HepG2 (cell line): ENCODE measurements at regions not wholly inside any gene's neighbourhood (a gene's known extent, or its start where the extent isn't known, plus 50 kb on each side); places are given as distances from the start of the nearest gene placed in this dataset.
A peak's percentile ranks its signal among the peaks of the same experiment; 100 is the strongest.

ENCODE experiments used
- ATAC-seq: fragments of 200-7000 bp; cut with Tn5 transposase; 3 replicates; pipeline ENCODE4 v1.9.1; 2020; ENCODE audit warnings: mild to moderate bottlenecking, moderate library complexity
- BruUV-seq: library from RNA; stranded (reverse); fragments of 400-500 nt; replicated peaks from 2 replicates; lab custom pipeline; 2021; lab: Mats Ljungman, UMichigan
- CTCF ChIA-PET: fragments of 300-600 bp; formaldehyde crosslinking; extraction: SDS; loops from one replicate; lab custom pipeline; 2021; ENCODE audit warnings: low total read pairs, inconsistent platforms, low intra/inter-chr PET ratio; lab: Yijun Ruan, JAX
- POLR2A ChIA-PET: fragments of 350-600 bp; sonication (Branson Sonifier 250); formaldehyde crosslinking; loops from one replicate; lab custom pipeline; 2020; ENCODE audit warnings: antibody characterized with exemption, inconsistent platforms; lab: Yijun Ruan, JAX
- DNase-seq: peaks from one replicate; pipeline ENCODE4 v3.0.0-alpha.2; 2015; ENCODE audit warnings: low spot score
- FAIRE-seq: peaks from 3 replicates; lab custom pipeline; 2011; peaks lifted over from hg19 to GRCh38; lab: Jason Lieb, UNC
- H2AFZ ChIP-seq: one replicate; pipeline ENCODE4 v1.6.1; 2011; ENCODE audit warnings: low read length, inconsistent platforms
- H3K27ac ChIP-seq: fragments of 300-600 bp; 3 replicates; pipeline ENCODE4 v1.8.0; 2011; ENCODE audit warnings: mixed run types, mild to moderate bottlenecking, mixed read lengths, low read length, inconsistent platforms; ENCODE audit not compliant: insufficient read depth; ENCODE audit errors: extremely low read length
- H3K27me3 ChIP-seq, 2 experiments: fragments of 200-600 bp in 1 of 2; 2 replicates in 1 of 2; 3 replicates in 1 of 2; pipeline versions ENCODE4 v1.6.0 to v1.8.0; 2011; ENCODE audit warnings: low read length in 2 of 2, mild to moderate bottlenecking in 2 of 2, moderate library complexity in 2 of 2, inconsistent platforms in 1 of 2; ENCODE audit not compliant: insufficient read depth in 2 of 2, control insufficient read depth in 1 of 2
- H3K36me3 ChIP-seq, 2 experiments: fragments of 200-600 bp in 1 of 2; replicated peaks in 1 of 2; 2 replicates in 1 of 2; 3 replicates in 1 of 2; pipeline versions ENCODE4 v1.5.1 to v1.8.0; 2011; ENCODE audit warnings: low read length in 2 of 2, inconsistent platforms in 1 of 2; ENCODE audit not compliant: insufficient read depth in 2 of 2, control insufficient read depth in 1 of 2
- H3K4me1 ChIP-seq: 2 replicates; pipeline ENCODE4 v1.5.1; 2012; ENCODE audit warnings: low read length, inconsistent platforms; ENCODE audit not compliant: insufficient read depth
- H3K4me2 ChIP-seq: 2 replicates; pipeline ENCODE4 v1.6.0; 2011; ENCODE audit warnings: low read depth, low read length, inconsistent platforms
- H3K4me3 ChIP-seq, 3 experiments: fragments of 200-600 bp in 1 of 3; sonication (generic), shearing (Covaris generic) in 1 of 3; replicated peaks in 1 of 3; 2 replicates each; pipeline ENCODE4 v1.5.1; 2011 to 2016; ENCODE audit warnings: low read length in 3 of 3, inconsistent platforms in 2 of 3, low read depth in 2 of 3, mild to moderate bottlenecking in 2 of 3, control low read depth in 1 of 3, mixed read lengths in 1 of 3; ENCODE audit not compliant: insufficient read depth in 1 of 3
- H3K79me2 ChIP-seq: one replicate; pipeline ENCODE4 v1.6.1; 2011; ENCODE audit warnings: low read length, inconsistent platforms; ENCODE audit not compliant: insufficient read depth
- H3K9ac ChIP-seq: 2 replicates; pipeline ENCODE4 v1.6.0; 2011; ENCODE audit warnings: mild to moderate bottlenecking, low read depth, low read length, inconsistent platforms; ENCODE audit not compliant: insufficient read depth
- H3K9me3 ChIP-seq: 2 replicates; pipeline ENCODE4 v1.5.1; 2012; ENCODE audit warnings: mild to moderate bottlenecking, low read length
- H4K20me1 ChIP-seq: 2 replicates; pipeline ENCODE4 v1.6.0; 2011; ENCODE audit warnings: inconsistent platforms, mild to moderate bottlenecking, low read length, moderate library complexity; ENCODE audit not compliant: insufficient read depth
- KMT2A ChIP-seq: sonication (generic); formaldehyde crosslinking; IDR thresholded peaks from 2 replicates; pipeline ENCODE4 v1.4.0; 2020; ENCODE audit warnings: missing genetic modification reagents
- NCOA1 ChIP-seq: sonication (generic); formaldehyde crosslinking; IDR thresholded peaks from 2 replicates; pipeline ENCODE4 v1.9.0; 2021; ENCODE audit warnings: missing genetic modification reagents
- NR2C2 ChIP-seq: sonication (generic); formaldehyde crosslinking; IDR thresholded peaks from 2 replicates; pipeline ENCODE4 v1.4.0; 2020; ENCODE audit warnings: missing genetic modification reagents, mild to moderate bottlenecking, moderate library complexity, borderline replicate concordance
- RBM22 ChIP-seq: fragments of 200-400 bp; formaldehyde crosslinking; optimal IDR thresholded peaks from 2 replicates; pipeline ENCODE3; 2017; ENCODE audit warnings: mild to moderate bottlenecking, low read length, moderate library complexity
- REST ChIP-seq, 2 experiments: IDR thresholded peaks; 2 replicates each; pipeline ENCODE4 v1.6.1; 2011 to 2012; ENCODE audit warnings: low read length in 2 of 2, borderline replicate concordance in 1 of 2, low read depth in 1 of 2, mild to moderate bottlenecking in 1 of 2, moderate library complexity in 1 of 2
- SMYD3 ChIP-seq: sonication (generic); formaldehyde crosslinking; IDR thresholded peaks from 2 replicates; pipeline ENCODE4 v1.8.1; 2023; ENCODE audit warnings: mild to moderate bottlenecking, missing genetic modification reagents
- ZGPAT ChIP-seq: IDR thresholded peaks from 2 replicates; pipeline ENCODE4 v1.6.1; 2016; ENCODE audit warnings: mild to moderate bottlenecking
- ZHX2 ChIP-seq, 2 experiments: sonication (generic) in 1 of 2; formaldehyde crosslinking in 1 of 2; IDR thresholded peaks; 2 replicates each; pipeline versions ENCODE4 v1.6.1 to v1.9.0; 2014 to 2022; ENCODE audit warnings: antibody characterized with exemption in 1 of 2, borderline replicate concordance in 1 of 2, inconsistent platforms in 1 of 2, low read depth in 1 of 2, missing genetic modification reagents in 1 of 2
- ZNF138 ChIP-seq: sonication (generic); formaldehyde crosslinking; IDR thresholded peaks from 2 replicates; pipeline ENCODE4 v1.5.0; 2020; ENCODE audit warnings: mild to moderate bottlenecking, low read depth, missing genetic modification reagents
- ZNF484 ChIP-seq: sonication (generic); formaldehyde crosslinking; IDR thresholded peaks from 2 replicates; pipeline ENCODE4 v1.5.1; 2020; ENCODE audit warnings: mild to moderate bottlenecking, low read depth, missing genetic modification reagents, borderline replicate concordance
- ZNF570 ChIP-seq: sonication (generic); formaldehyde crosslinking; IDR thresholded peaks from 2 replicates; pipeline ENCODE4 v1.4.0; 2020; ENCODE audit warnings: mild to moderate bottlenecking, missing genetic modification reagents, borderline replicate concordance
- ZNF614 ChIP-seq: IDR thresholded peaks from 2 replicates; pipeline ENCODE4 v1.6.1; 2018; ENCODE audit warnings: missing biosample characterization, missing genetic modification reagents, inconsistent platforms, borderline replicate concordance
- ZNF747 ChIP-seq: sonication (generic); formaldehyde crosslinking; IDR thresholded peaks from 2 replicates; pipeline ENCODE4 v1.8.1; 2023; ENCODE audit warnings: missing genetic modification reagents, mild to moderate bottlenecking, borderline replicate concordance
- ZNF883 ChIP-seq: sonication (generic); formaldehyde crosslinking; IDR thresholded peaks from 2 replicates; pipeline ENCODE4 v1.5.1; 2020; ENCODE audit warnings: mild to moderate bottlenecking, missing genetic modification reagents; ENCODE audit errors: not compliant biosample characterization
- WGBS: methylation state at CpG from one replicate; pipeline ENCODE4 v1.1.6; 2017; ENCODE audit warnings: low lambda C conversion rate; 5-methylcytosine and 5-hydroxymethylcytosine counted together
- in situ Hi-C: cut with HindIII; loops from 2 replicates; pipeline ENCODE4 v1.10.0; 2017; ENCODE audit warnings: low pct_unique_long_range_greater_than_20kb; ENCODE audit not compliant: extremely low pct_ligation_motif_present
- intact Hi-C: fragments of 100-400 bp; cut with micrococcal nuclease; formaldehyde crosslinking; loops from one replicate; pipeline ENCODE4 v1.10.0; 2022; ENCODE audit not compliant: unreplicated experiment

- Histone ChIP-seq H3K4me3 (no peak overlapping the region), H3K36me3 (no peaks in the 10 kb centered on the region), H3K79me2 (no peaks in the 10 kb centered on the region), H2AFZ (no peak overlapping the region), H3K4me2 (no peak overlapping the region), H3K4me1 (0 out of 2 replicates have a peak, but pooled peaks cover 7% of the 10 kb centered on the region), H3K9me3 (no peaks in the 10 kb centered on the region), H3K27ac (no peak overlapping the region), H3K9ac (no peak overlapping the region), H3K27me3 (no peaks in the 10 kb centered on the region; a peak in 1 of 5 replicates), H4K20me1 (no peaks in the 10 kb centered on the region)
- DNase-seq (no peak), ATAC-seq (peak; percentile 63), FAIRE-seq (no peak)
- ChIA-PET POLR2A (no interaction called here), CTCF (no interaction called here)
- 27% methylated on average over 2 of the region's 5 CpGs for WGBS
- in situ Hi-C loops: no loop called here
- intact Hi-C loops: no loop called here
- no TSS peak for BruUV-seq
- TF ChIP-seq ZNF883 (CRISPR knock-in tag) (no peak), NR2C2 (CRISPR knock-in tag) (no peak), ZHX2 (IDR thresholded peaks at IDR 0.05; ENCODE audit: low read depth) (no peak), ZHX2 (CRISPR knock-in tag; IDR thresholded peaks at IDR 0.05; ENCODE audit: borderline replicate concordance) (no peak), ZGPAT (CRISPR knock-in tag) (no peak), KMT2A (CRISPR knock-in tag) (no peak), ZNF747 (CRISPR knock-in tag) (no peak), ZNF484 (CRISPR knock-in tag) (no peak), ZNF570 (CRISPR knock-in tag) (no peak), ZNF614 (no peak), ZNF138 (no peak), RBM22 (no peak), REST (IDR thresholded peaks at IDR 0.05; ENCODE audit: borderline replicate concordance in 1 of 2, low read depth in 1 of 2, low read length in 2 of 2) (no peak), SMYD3 (no peak), NCOA1 (CRISPR knock-in tag) (no peak)
Measured at GRCh38 chr5:54745599-54745998, 228.0 kb downstream of the SNX18 start.
